ENCODE measurements at regions not wholly inside any gene's neighbourhood (a gene's known extent, or its start where the extent isn't known, plus 50 kb on each side); places are given as distances from the start of the nearest gene placed in this dataset.

DNA sequence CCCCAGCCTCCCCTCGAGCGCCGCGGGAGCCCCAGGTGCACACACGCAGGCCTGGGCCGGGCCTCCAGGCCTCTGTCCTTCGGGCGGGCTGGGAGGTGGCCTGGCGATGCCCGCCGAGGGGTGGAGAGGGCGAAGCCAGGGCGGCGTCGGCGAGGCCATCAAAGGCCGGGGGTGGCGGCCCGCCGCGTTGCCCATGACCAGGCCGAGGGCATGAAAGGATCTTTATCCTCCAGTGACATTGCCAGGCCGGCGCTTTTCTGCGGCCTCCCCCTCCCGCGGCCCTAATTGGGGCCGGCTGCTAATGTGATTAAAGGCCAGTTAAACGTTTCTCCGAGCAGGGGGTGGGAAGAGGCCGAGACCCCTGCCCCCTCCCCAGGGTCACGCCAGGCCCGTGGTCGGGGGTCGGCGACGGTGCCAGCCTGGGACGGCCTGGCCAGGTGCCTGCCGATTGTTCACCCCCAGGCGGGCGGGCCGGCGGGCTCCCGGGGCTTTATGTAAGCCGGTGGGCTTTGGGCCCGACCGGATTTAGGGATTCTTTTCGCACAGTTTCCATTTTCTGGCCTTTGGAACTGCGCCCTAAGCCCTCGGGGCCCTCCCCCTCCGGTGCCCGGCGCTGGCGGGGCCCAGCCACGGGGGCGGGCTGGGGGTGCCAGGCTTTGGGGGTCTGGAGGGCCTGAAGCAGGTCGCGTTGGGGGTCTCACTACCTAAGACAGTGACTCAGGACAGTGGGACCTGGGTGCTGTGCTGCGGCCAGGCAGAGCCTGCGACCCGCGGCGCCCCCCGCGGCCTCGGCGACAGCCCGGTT, 103.2 kb upstream of the DIO3 start:
- ChIA-PET CTCF (no interaction called here), POLR2A (no interaction called here)
- ATAC-seq (no peak), DNase-seq (ENCODE audit: low read depth, low spot score) (no peak)
- no TSS peak for BruUV-seq (replicated peaks)
- in situ Hi-C loops (cut with HindIII; ENCODE audit: low pct_unique_long_range_greater_than_20kb, low sequenced_read_pairs): no loop called here
- TF ChIP-seq TCF7L2 (IDR thresholded peaks at IDR 0.05; ENCODE audit: low read depth, low read length) (no peak), POLR2AphosphoS5 (IDR thresholded peaks at IDR 0.05; ENCODE audit: low read depth, low read length) (no peak)
- TF ChIP-seq, protein P1, sequence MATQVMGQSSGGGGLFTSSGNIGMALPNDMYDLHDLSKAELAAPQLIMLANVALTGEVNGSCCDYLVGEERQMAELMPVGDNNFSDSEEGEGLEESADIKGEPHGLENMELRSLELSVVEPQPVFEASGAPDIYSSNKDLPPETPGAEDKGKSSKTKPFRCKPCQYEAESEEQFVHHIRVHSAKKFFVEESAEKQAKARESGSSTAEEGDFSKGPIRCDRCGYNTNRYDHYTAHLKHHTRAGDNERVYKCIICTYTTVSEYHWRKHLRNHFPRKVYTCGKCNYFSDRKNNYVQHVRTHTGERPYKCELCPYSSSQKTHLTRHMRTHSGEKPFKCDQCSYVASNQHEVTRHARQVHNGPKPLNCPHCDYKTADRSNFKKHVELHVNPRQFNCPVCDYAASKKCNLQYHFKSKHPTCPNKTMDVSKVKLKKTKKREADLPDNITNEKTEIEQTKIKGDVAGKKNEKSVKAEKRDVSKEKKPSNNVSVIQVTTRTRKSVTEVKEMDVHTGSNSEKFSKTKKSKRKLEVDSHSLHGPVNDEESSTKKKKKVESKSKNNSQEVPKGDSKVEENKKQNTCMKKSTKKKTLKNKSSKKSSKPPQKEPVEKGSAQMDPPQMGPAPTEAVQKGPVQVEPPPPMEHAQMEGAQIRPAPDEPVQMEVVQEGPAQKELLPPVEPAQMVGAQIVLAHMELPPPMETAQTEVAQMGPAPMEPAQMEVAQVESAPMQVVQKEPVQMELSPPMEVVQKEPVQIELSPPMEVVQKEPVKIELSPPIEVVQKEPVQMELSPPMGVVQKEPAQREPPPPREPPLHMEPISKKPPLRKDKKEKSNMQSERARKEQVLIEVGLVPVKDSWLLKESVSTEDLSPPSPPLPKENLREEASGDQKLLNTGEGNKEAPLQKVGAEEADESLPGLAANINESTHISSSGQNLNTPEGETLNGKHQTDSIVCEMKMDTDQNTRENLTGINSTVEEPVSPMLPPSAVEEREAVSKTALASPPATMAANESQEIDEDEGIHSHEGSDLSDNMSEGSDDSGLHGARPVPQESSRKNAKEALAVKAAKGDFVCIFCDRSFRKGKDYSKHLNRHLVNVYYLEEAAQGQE (IDR thresholded peaks at IDR 0.05; ENCODE audit: insufficient read depth in 1 of 2, low read depth in 2 of 2, low read length in 1 of 2): no peak
- TF ChIP-seq, protein P2, sequence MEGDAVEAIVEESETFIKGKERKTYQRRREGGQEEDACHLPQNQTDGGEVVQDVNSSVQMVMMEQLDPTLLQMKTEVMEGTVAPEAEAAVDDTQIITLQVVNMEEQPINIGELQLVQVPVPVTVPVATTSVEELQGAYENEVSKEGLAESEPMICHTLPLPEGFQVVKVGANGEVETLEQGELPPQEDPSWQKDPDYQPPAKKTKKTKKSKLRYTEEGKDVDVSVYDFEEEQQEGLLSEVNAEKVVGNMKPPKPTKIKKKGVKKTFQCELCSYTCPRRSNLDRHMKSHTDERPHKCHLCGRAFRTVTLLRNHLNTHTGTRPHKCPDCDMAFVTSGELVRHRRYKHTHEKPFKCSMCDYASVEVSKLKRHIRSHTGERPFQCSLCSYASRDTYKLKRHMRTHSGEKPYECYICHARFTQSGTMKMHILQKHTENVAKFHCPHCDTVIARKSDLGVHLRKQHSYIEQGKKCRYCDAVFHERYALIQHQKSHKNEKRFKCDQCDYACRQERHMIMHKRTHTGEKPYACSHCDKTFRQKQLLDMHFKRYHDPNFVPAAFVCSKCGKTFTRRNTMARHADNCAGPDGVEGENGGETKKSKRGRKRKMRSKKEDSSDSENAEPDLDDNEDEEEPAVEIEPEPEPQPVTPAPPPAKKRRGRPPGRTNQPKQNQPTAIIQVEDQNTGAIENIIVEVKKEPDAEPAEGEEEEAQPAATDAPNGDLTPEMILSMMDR (IDR thresholded peaks at IDR 0.05): no peak
- intact Hi-C loops (cut with micrococcal nuclease; ENCODE audit: unreplicated experiment): no loop called here
- H3K27ac ChIP-seq (ENCODE audit: low read length): no peak overlapping the region
- no peak overlapping the region for H3K4me3 ChIP-seq (ENCODE audit: low read depth in 2 of 2, low read length in 2 of 2)
- H3K4me1 ChIP-seq (ENCODE audit: control insufficient read depth, insufficient read depth, low read length): no peaks in the 10 kb centered on the region
- no peaks in the 10 kb centered on the region for H3K27me3 ChIP-seq (ENCODE audit: control insufficient read depth, insufficient read depth, low read length)
- no peaks in the 10 kb centered on the region for H3K9me3 ChIP-seq (ENCODE audit: control insufficient read depth, insufficient read depth, low read depth, low read length)
- H3K36me3 ChIP-seq (ENCODE audit: control insufficient read depth, insufficient read depth, low read length): no peaks in the 10 kb centered on the region

DNA sequence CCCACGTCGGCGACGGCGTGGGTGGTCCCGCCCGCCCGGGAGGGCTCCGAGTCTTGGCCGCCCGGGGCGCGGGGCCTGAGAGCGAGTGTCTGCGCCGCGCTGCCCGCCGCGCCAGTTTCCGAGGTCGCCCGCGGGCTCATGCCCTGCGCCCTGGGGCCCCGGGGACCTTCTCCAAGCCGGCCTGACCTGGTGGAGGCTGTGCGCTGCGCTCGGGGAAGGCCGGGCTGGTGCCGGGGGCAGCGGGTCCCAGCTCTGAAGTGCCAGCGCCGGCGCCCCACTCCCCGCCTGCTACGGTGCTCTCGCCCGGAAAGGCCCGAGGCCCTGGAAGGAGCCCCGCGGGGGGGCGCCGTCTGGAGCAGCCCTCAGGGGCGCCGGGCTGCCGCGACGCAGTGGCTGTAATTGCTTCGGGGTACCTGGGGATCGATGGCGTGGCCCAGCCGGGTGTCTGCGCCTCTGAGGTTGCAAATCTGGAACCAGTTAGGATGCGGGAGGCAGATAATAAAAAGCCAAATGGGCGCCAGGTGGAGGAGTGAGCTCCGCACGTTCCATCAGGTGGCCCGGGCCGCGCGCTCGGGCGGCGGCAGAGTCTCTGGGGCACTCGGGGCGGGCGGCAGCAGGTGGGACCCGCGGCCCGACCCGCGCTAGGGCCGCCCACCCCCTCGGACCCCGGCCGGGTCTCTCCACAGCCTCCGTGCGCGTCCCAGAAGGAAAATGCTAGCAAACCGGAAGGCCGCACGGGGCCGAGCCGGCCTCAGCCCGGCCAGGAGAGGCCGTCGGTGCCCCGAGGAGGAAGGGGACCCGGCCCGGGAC, 102.3 kb upstream of the DIO3 start:
- Histone ChIP-seq H3K4me1 (ENCODE audit: control insufficient read depth, insufficient read depth, low read length) (no peaks in the 10 kb centered on the region), H3K9me3 (ENCODE audit: control insufficient read depth, insufficient read depth, low read depth, low read length) (no peaks in the 10 kb centered on the region), H3K4me3 (ENCODE audit: low read depth in 2 of 2, low read length in 2 of 2) (no peak overlapping the region), H3K27ac (ENCODE audit: low read length) (no peak overlapping the region), H3K27me3 (ENCODE audit: control insufficient read depth, insufficient read depth, low read length) (no peaks in the 10 kb centered on the region), H3K36me3 (ENCODE audit: control insufficient read depth, insufficient read depth, low read length) (no peaks in the 10 kb centered on the region)
- ATAC-seq (no peak), DNase-seq (ENCODE audit: low read depth, low spot score) (no peak)
- no peak for TF ChIP-seq SIN3A (IDR thresholded peaks at IDR 0.05; ENCODE audit: borderline replicate concordance, insufficient read depth, low read depth, low read length)
- TF ChIP-seq, protein P2 (IDR thresholded peaks at IDR 0.05): no peak
- no peak for TF ChIP-seq POLR2AphosphoS5 (IDR thresholded peaks at IDR 0.05; ENCODE audit: low read depth, low read length)
- TF ChIP-seq TCF7L2 (IDR thresholded peaks at IDR 0.05; ENCODE audit: low read depth, low read length): no peak
- TF ChIP-seq, protein P1 (IDR thresholded peaks at IDR 0.05; ENCODE audit: insufficient read depth in 1 of 2, low read depth in 2 of 2, low read length in 1 of 2): no peak
- BruUV-seq (replicated peaks): no TSS peak
- POLR2A ChIA-PET: no interaction called here
- CTCF ChIA-PET: no interaction called here
- intact Hi-C loops (cut with micrococcal nuclease; ENCODE audit: unreplicated experiment) (no loop called here), in situ Hi-C loops (cut with HindIII; ENCODE audit: low pct_unique_long_range_greater_than_20kb, low sequenced_read_pairs) (no loop called here)

Measured in Panc1 (cell line).